OCI-LY3 (cell line): ENCODE measurements at regions not wholly inside any gene's neighbourhood (a gene's known extent, or its start where the extent isn't known, plus 50 kb on each side); places are given as distances from the start of the nearest gene placed in this dataset.

Experiments
- H2AFZ ChIP-seq: fragments of 200-600, 300-600 bp; shearing (Covaris generic); 2 replicates; pipeline ENCODE4 v1.6.0; 2014; ENCODE audit warnings: antibody characterized with exemption, low read depth, low read length
- H3K27ac ChIP-seq: fragments of 200-600, 300-600 bp; sonication (generic); 2 replicates; pipeline ENCODE4 v1.5.1; 2014; ENCODE audit warnings: mild to moderate bottlenecking, low read length, moderate library complexity, mixed read lengths
- H3K27me3 ChIP-seq: fragments of 200-600, 300-600 bp; sonication (generic); 2 replicates; pipeline ENCODE4 v1.6.1; 2014; ENCODE audit warnings: low read depth, low read length, mixed read lengths
- H3K36me3 ChIP-seq: fragments of 200-600, 300-600 bp; sonication (generic); replicated peaks from 2 replicates; pipeline ENCODE3; 2014; ENCODE audit warnings: low read depth, low read length, mixed read lengths
- H3K4me1 ChIP-seq: fragments of 300-600, 200-600 bp; sonication (generic); 2 replicates; pipeline ENCODE4 v1.6.1; 2014; ENCODE audit warnings: low read length, mixed read lengths
- H3K4me2 ChIP-seq: fragments of 200-600, 300-600 bp; sonication (generic); 2 replicates; pipeline ENCODE4 v1.6.1; 2014; ENCODE audit warnings: low read length, mixed read lengths
- H3K4me3 ChIP-seq: fragments of 300-600, 200-600 bp; sonication (generic); 2 replicates; pipeline ENCODE4 v1.5.1; 2014; ENCODE audit warnings: antibody characterized with exemption, mild to moderate bottlenecking, low read length, moderate library complexity
- H3K79me2 ChIP-seq: fragments of 300-600, 200-600 bp; shearing (Covaris generic); 2 replicates; pipeline ENCODE4 v1.6.1; 2014; ENCODE audit warnings: mild to moderate bottlenecking, low read length, mixed read lengths
- H3K9ac ChIP-seq: fragments of 300-600, 200-600 bp; shearing (Covaris generic); 2 replicates; pipeline ENCODE4 v1.6.0; 2014; ENCODE audit warnings: mild to moderate bottlenecking, low read length, moderate library complexity
- H3K9me3 ChIP-seq: fragments of 200-600, 300-600 bp; shearing (Covaris generic); 2 replicates; pipeline ENCODE4 v1.6.1; 2014; ENCODE audit warnings: low read length, mixed read lengths; ENCODE audit not compliant: insufficient read depth
- H4K20me1 ChIP-seq: fragments of 200-600, 300-600 bp; sonication (generic); 2 replicates; pipeline ENCODE4 v1.6.1; 2016; ENCODE audit warnings: low read length, mixed read lengths; ENCODE audit not compliant: insufficient read depth
- CTCF ChIP-seq: fragments of 200-600, 300-600 bp; sonication (generic); IDR thresholded peaks from 2 replicates; pipeline ENCODE4 v1.5.1; 2014; ENCODE audit warnings: antibody characterized with exemption, low read length, low read depth
- EZH2phosphoT487 ChIP-seq: fragments of 200-600 bp; shearing (Covaris generic); IDR thresholded peaks from 2 replicates; pipeline ENCODE4 v1.6.1; 2018; ENCODE audit warnings: antibody characterized with exemption, mixed run types, low read depth

DNA sequence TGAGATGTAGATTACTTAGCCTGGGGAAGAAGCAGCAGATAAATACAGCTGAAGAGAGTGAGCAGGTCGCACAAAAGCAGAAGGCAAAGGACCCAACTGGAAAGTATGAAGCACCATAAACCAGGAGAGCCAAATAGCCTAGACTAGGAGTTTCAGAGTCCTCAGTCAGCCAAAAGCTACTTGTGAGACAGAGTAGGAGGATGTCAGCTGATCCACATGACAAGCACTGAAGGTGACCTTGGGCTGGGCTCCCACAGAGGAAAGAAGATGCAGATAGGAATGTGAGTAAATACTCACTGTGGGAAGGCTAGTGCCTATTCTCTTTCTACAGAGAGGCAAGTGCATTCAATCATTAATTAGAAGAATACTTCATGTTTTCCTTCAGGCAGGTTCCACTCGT is 274.0 kb upstream of the POU3F2 start:
- Histone ChIP-seq H3K27ac (no peak overlapping the region), H3K27me3 (no peaks in the 10 kb centered on the region), H2AFZ (no peak overlapping the region), H3K36me3 (no peaks in the 10 kb centered on the region), H3K4me1 (no peaks in the 10 kb centered on the region), H3K9me3 (no peaks in the 10 kb centered on the region), H3K4me2 (no peak overlapping the region), H3K4me3 (no peak overlapping the region), H4K20me1 (no peaks in the 10 kb centered on the region), H3K9ac (no peak overlapping the region), H3K79me2 (no peaks in the 10 kb centered on the region)
- TF ChIP-seq CTCF (no peak), EZH2phosphoT487 (no peak)

DNA sequence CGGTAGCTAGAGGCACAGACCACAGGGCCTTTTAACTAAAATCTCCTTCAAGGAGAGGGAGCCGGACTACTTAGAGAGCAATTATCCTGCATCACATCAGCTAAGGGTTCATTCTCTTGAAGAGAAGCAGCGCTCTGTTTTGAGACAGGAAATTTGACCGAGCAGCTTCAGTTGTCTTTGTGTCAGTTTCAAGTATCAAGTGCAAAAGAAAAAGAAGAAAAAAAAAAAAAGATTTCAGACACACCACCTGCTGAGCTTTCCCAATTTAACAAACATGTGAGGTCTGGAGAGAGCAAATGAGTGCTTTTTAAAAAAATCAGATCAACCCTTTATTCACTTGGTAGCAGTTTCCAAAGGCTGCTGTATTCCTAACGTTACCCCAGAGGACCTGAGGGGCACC is 273.5 kb upstream of the POU3F2 start:
- no peak overlapping the region for H3K9ac ChIP-seq
- no peaks in the 10 kb centered on the region for H3K79me2 ChIP-seq
- no peaks in the 10 kb centered on the region for H3K36me3 ChIP-seq
- H3K4me2 ChIP-seq = no peak overlapping the region
- no peaks in the 10 kb centered on the region for H3K27me3 ChIP-seq
- no peaks in the 10 kb centered on the region for H4K20me1 ChIP-seq
- H3K27ac ChIP-seq = no peak overlapping the region
- H3K4me3 ChIP-seq = no peak overlapping the region
- no peaks in the 10 kb centered on the region for H3K9me3 ChIP-seq
- H2AFZ ChIP-seq = no peak overlapping the region
- TF ChIP-seq CTCF (no peak), EZH2phosphoT487 (no peak)
- H3K4me1 ChIP-seq = no peaks in the 10 kb centered on the region

DNA sequence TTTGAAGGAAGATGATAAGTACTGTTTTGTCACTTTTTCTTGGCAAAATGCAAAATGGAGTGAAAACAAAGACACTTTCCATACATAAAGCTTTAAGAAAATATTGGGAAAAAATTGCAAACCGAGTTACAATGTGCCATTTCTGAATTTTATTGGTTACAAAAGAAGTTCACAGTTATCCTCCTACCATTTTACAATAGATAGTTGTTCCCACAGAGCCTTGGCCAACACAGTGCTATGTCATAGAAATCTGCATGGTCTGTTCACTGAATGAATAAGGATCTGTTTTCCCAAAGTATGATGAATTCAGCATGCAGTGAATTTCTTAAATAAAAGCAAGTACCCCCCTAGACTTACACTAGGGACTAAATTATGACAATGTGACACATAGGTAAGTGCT is 268.2 kb upstream of the POU3F2 start:
- Histone ChIP-seq H4K20me1 (no peaks in the 10 kb centered on the region), H2AFZ (no peak overlapping the region), H3K4me2 (no peak overlapping the region), H3K27me3 (no peaks in the 10 kb centered on the region), H3K9me3 (no peaks in the 10 kb centered on the region), H3K9ac (no peak overlapping the region), H3K36me3 (no peaks in the 10 kb centered on the region), H3K79me2 (no peaks in the 10 kb centered on the region), H3K4me3 (no peak overlapping the region), H3K4me1 (no peaks in the 10 kb centered on the region), H3K27ac (no peak overlapping the region)
- TF ChIP-seq CTCF = no peak
- no peak for TF ChIP-seq EZH2phosphoT487

DNA sequence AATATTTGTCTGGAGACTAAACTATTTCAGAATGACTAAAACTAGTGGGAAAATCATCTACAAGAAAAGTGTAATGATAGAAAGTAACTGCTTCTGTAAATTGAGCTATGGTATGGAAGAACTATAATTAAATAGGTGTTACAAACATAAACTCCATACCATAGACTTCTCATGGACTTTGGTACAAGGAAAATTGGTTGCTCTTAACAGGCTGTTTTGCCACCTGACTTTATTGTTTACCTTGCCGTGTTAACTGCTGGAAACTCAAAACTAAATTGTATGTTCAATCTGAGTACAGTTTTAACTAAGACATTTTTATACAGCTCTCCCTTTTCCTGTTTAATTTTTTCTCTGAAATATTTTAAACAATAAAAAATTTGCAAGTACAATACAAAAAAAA is 261.8 kb upstream of the POU3F2 start:
- Histone ChIP-seq H3K9me3 (no peaks in the 10 kb centered on the region), H4K20me1 (no peaks in the 10 kb centered on the region), H3K36me3 (no peaks in the 10 kb centered on the region), H3K27me3 (no peaks in the 10 kb centered on the region), H3K9ac (no peak overlapping the region), H3K79me2 (no peaks in the 10 kb centered on the region), H3K4me3 (no peak overlapping the region), H3K27ac (no peak overlapping the region), H2AFZ (no peak overlapping the region), H3K4me1 (no peaks in the 10 kb centered on the region), H3K4me2 (no peak overlapping the region)
- TF ChIP-seq EZH2phosphoT487 (no peak), CTCF (no peak)
